ENCODE measurements at regions not wholly inside any gene's neighbourhood (a gene's known extent, or its start where the extent isn't known, plus 50 kb on each side); places are given as distances from the start of the nearest gene placed in this dataset.
A peak's percentile ranks its signal among the peaks of the same experiment; 100 is the strongest.

DNA sequence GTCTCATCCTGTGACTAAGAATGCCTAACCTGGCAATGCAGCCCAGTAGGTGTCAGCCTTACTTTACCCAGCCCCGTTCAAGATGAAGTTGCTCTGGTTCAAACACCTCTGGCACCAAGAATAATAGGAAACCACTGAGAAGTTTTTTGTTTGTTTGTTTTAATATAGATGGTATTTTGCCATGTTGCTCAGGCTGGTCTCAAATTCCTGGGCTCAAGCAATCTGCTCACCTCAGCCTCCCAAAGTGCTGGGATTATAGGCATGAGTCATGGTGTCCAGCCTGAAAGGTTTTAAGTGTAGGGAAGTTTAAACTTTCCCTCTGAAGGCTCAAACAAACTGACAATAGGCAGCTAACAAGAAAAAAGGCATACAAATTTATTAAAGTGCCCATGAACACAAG is 51.2 kb upstream of the ABCC4 start:
- no peak for ATAC-seq

DNA sequence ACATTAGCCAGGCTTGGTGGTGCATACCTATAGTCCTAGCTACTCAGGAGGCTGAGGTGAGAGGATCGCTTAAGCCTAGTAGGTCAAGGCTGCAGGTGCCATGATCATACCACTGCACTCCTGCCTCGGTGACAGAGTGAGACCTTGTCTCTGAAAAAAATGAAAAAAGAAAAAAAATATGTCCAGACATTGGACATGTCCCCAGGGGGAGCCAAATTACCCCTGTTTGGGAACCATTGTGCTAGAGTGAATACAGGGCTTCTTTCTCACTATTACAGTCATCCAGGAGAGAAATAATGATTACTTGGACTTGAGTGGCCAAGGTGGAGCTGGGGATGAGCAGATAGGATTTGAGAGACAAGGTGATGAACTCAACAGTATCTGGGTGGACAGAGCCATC is 52.9 kb upstream of the ABCC4 start:
- peaks cover 3% of the 10 kb centered on the region for H3K27me3 ChIP-seq (ENCODE audit: low read depth)
- H3K36me3 ChIP-seq: no peaks in the 10 kb centered on the region
- TF ChIP-seq, protein P1, sequence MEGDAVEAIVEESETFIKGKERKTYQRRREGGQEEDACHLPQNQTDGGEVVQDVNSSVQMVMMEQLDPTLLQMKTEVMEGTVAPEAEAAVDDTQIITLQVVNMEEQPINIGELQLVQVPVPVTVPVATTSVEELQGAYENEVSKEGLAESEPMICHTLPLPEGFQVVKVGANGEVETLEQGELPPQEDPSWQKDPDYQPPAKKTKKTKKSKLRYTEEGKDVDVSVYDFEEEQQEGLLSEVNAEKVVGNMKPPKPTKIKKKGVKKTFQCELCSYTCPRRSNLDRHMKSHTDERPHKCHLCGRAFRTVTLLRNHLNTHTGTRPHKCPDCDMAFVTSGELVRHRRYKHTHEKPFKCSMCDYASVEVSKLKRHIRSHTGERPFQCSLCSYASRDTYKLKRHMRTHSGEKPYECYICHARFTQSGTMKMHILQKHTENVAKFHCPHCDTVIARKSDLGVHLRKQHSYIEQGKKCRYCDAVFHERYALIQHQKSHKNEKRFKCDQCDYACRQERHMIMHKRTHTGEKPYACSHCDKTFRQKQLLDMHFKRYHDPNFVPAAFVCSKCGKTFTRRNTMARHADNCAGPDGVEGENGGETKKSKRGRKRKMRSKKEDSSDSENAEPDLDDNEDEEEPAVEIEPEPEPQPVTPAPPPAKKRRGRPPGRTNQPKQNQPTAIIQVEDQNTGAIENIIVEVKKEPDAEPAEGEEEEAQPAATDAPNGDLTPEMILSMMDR (IDR thresholded peaks at IDR 0.05): no peak
- ATAC-seq (no peak), DNase-seq (no peak)
- no peak overlapping the region for H3K4me3 ChIP-seq
- H3K9me3 ChIP-seq: no peaks in the 10 kb centered on the region
- H3K4me1 ChIP-seq: peaks cover 14% of the 10 kb centered on the region
- H3K27ac ChIP-seq: no peak overlapping the region
- intact Hi-C loops (cut with DNase I): no loop called here

More for the DNA sequence above, 51.2 kb upstream of the ABCC4 start:
- H3K27ac ChIP-seq: no peak overlapping the region
- H3K9me3 ChIP-seq: no peaks in the 10 kb centered on the region
- TF ChIP-seq, protein P1 (IDR thresholded peaks at IDR 0.05): no peak
- no peaks in the 10 kb centered on the region for H3K36me3 ChIP-seq
- DNase-seq: no peak
- no peak overlapping the region for H3K4me3 ChIP-seq
- peaks cover 3% of the 10 kb centered on the region for H3K27me3 ChIP-seq (ENCODE audit: low read depth)
- intact Hi-C loops (cut with DNase I): no loop called here
- H3K4me1 ChIP-seq: peaks cover 14% of the 10 kb centered on the region

DNA sequence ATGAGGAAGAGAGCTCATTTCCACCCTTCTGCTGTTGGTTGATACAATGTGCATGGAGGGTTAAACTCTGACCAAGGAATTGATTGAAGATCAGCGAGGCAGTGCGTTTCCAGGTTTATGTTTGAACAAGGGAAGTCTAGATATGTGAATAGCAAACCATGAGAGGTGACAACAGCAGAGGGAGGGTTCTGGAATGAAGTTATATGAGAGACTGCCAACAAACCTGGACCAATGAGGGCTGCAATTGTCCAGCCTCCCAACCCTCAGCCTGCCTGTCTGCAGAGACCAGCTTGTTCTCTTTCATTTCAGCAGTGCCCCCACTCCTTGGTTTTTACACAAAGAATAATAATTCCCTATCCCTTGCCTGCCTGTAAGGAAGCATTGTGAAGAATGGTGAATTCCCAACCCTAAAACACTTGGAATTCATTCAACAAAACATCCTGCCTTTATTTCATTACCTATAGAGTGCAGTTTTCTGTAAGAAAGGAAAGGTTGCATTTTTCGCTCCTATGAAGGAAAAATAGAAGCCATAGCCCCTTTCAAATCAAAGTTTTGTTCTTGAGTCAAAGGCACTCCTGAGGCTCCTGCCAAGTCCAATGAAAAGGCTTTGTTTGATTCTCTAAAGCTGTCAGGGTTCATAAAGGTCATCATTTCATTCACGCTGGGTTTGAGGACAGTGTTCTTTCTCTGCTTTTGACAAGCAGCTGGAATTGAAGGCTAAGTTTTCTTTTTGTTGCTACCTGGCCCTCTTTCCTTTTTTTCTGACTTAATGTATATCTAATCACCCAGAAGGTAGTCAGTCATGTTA is 53.6 kb upstream of the ABCC4 start:
- TF ChIP-seq, protein P1 (IDR thresholded peaks at IDR 0.05): no peak
- ATAC-seq: peak; percentile 45 to 59
- no peak for DNase-seq

DNA sequence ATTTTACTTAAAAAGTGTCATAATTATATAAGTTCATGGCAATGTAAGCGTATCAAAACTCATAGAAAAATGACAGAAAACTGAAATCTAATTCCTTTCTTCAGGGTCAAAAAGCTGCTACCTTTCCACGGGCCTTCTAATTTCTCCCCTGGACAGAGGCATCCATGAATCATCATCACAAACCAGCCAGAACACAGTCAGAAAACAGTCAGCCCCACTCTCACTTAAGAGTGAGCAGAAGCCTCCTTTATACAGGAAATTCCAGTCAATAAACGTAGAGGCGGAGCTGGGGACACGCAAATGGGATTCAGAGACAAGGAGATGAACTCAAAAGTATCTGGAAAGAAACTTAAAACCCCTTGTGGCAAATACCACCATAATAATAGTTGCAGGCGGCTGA is 54.2 kb upstream of the ABCC4 start:
- DNase-seq: no peak
- ATAC-seq: no peak
- H3K36me3 ChIP-seq: no peaks in the 10 kb centered on the region
- intact Hi-C loops (cut with DNase I): no loop called here
- H3K4me1 ChIP-seq: peaks cover 14% of the 10 kb centered on the region
- no peak overlapping the region for H3K4me3 ChIP-seq
- no peaks in the 10 kb centered on the region for H3K9me3 ChIP-seq
- TF ChIP-seq, protein P1 (IDR thresholded peaks at IDR 0.05): no peak
- no peak overlapping the region for H3K27ac ChIP-seq
- H3K27me3 ChIP-seq (ENCODE audit: low read depth): peaks cover 3% of the 10 kb centered on the region

More for the DNA sequence above, 53.6 kb upstream of the ABCC4 start:
- Histone ChIP-seq H3K27me3 (ENCODE audit: low read depth) (peaks cover 3% of the 10 kb centered on the region), H3K4me3 (no peak overlapping the region), H3K9me3 (no peaks in the 10 kb centered on the region), H3K4me1 (peaks cover 14% of the 10 kb centered on the region), H3K36me3 (no peaks in the 10 kb centered on the region), H3K27ac (no peak overlapping the region)
- intact Hi-C loops (cut with DNase I): no loop called here

DNA sequence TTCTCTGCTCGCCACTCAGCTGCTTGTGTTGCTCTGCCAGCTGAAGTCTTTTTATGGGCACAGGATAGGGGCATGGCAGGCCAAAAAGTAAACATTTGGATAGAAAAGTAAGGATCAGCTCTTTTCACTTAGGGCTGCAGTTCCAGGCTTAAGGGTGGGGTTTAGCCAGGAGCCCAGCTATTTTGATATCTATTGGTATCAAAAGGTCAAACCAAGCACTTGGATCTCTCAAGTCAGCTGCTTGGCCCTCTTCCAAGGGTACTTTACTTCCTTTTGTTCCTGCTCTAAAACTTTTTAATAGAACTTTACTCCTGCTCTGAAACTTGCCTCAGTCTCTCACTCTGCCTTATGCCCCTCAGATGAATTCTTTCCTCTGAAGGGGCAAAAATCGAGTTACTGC is 55.7 kb upstream of the ABCC4 start:
- TF ChIP-seq, protein P1 (IDR thresholded peaks at IDR 0.05): no peak
- ATAC-seq (no peak), DNase-seq (no peak)
- intact Hi-C loops (cut with DNase I): no loop called here
- no peak overlapping the region for H3K27ac ChIP-seq
- peaks cover 3% of the 10 kb centered on the region for H3K27me3 ChIP-seq (ENCODE audit: low read depth)
- H3K36me3 ChIP-seq: no peaks in the 10 kb centered on the region
- no peak overlapping the region for H3K4me3 ChIP-seq
- no peaks in the 10 kb centered on the region for H3K9me3 ChIP-seq
- peaks cover 14% of the 10 kb centered on the region for H3K4me1 ChIP-seq

Measured in lower lobe of right lung (tissue), 2 donors.